NCI-H2029 treated with DMSO at 0.1 percent for 48 hours (cell line): ENCODE measurements at regions not wholly inside any gene's neighbourhood (a gene's known extent, or its start where the extent isn't known, plus 50 kb on each side); places are given as distances from the start of the nearest gene placed in this dataset.
A peak's percentile ranks its signal among the peaks of the same experiment; 100 is the strongest.

ENCODE experiments used
- DNase-seq: peaks from one replicate; lab custom pipeline; 2025; lab: John Stamatoyannopoulos, UW

GRCh38 chr6:27052731-27053082, 194.8 kb upstream of the PRSS16 start:
- no peak for DNase-seq

- DNase-seq = no peak
Observed at GRCh38 chr6:27053738-27054137, 193.8 kb upstream of the PRSS16 start.

GRCh38 chr6:27056615-27057014, 190.9 kb upstream of the PRSS16 start:
- no peak for DNase-seq

- peak; percentile 52 for DNase-seq
Observed at GRCh38 chr6:27059621-27060425, 187.7 kb upstream of the PRSS16 start.

GRCh38 chr6:27061235-27061993, 186.1 kb upstream of the PRSS16 start:
- DNase-seq = no peak

- DNase-seq = no peak
Observed at GRCh38 chr6:27062755-27063154, 184.7 kb upstream of the PRSS16 start.

GRCh38 chr6:27065183-27065582, 182.3 kb upstream of the PRSS16 start:
- no peak for DNase-seq

GRCh38 chr6:27066381-27066780, 181.1 kb upstream of the PRSS16 start:
- no peak for DNase-seq

GRCh38 chr6:27066802-27067201, 180.7 kb upstream of the PRSS16 start:
- DNase-seq = no peak

- no peak for DNase-seq
Observed at GRCh38 chr6:27073441-27073840, 174.1 kb upstream of the PRSS16 start.

GRCh38 chr6:27076116-27076515, 171.4 kb upstream of the PRSS16 start:
- no peak for DNase-seq

GRCh38 chr6:27078734-27079357, 168.7 kb upstream of the PRSS16 start:
- DNase-seq = peak; percentile 59

GRCh38 chr6:27081188-27081587, 166.3 kb upstream of the PRSS16 start:
- no peak for DNase-seq

- no peak for DNase-seq
Observed at GRCh38 chr6:27081931-27082330, 165.6 kb upstream of the PRSS16 start.

GRCh38 chr6:27088068-27088467, 159.4 kb upstream of the PRSS16 start:
- DNase-seq = no peak

GRCh38 chr6:27091661-27092315, 155.7 kb upstream of the PRSS16 start:
- no peak for DNase-seq

GRCh38 chr6:27092316-27092692, 155.2 kb upstream of the PRSS16 start:
- DNase-seq = no peak

GRCh38 chr6:27095914-27096313, 151.6 kb upstream of the PRSS16 start:
- no peak for DNase-seq

GRCh38 chr6:27096834-27097511, 150.5 kb upstream of the PRSS16 start:
- DNase-seq = no peak

GRCh38 chr6:27098956-27099355, 148.5 kb upstream of the PRSS16 start:
- no peak for DNase-seq

GRCh38 chr6:27100921-27101320, 146.6 kb upstream of the PRSS16 start:
- no peak for DNase-seq

- no peak for DNase-seq
Observed at GRCh38 chr6:27101824-27102223, 145.7 kb upstream of the PRSS16 start.
